Endodermal cell (in vitro differentiated cells): ENCODE measurements at regions not wholly inside any gene's neighbourhood (a gene's known extent, or its start where the extent isn't known, plus 50 kb on each side); places are given as distances from the start of the nearest gene placed in this dataset.

Experiments used
- DNase-seq: peaks from one replicate; pipeline ENCODE4 v3.0.0-alpha.2; 2017
- H3K27ac ChIP-seq: 2 replicates; pipeline ENCODE4 v1.5.1; 2013; ENCODE audit warnings: mild to moderate bottlenecking, low read depth, low read length, moderate library complexity
- H3K27me3 ChIP-seq: 2 replicates; pipeline ENCODE4 v1.6.1; 2013; ENCODE audit warnings: mild to moderate bottlenecking, low read length, moderate library complexity; ENCODE audit not compliant: insufficient read depth, control insufficient read depth, poor library complexity, severe bottlenecking
- H3K36me3 ChIP-seq: 2 replicates; pipeline ENCODE4 v1.7.0; 2013; ENCODE audit warnings: mild to moderate bottlenecking, low read length, moderate library complexity; ENCODE audit not compliant: control insufficient read depth, insufficient read depth
- H3K4me1 ChIP-seq: one replicate; pipeline ENCODE4 v1.7.0; 2013; ENCODE audit warnings: low read length; ENCODE audit not compliant: control insufficient read depth, insufficient read depth
- H3K4me3 ChIP-seq: 2 replicates; pipeline ENCODE4 v1.5.1; 2013; ENCODE audit warnings: mild to moderate bottlenecking, low read length, moderate library complexity
- H3K9ac ChIP-seq: 2 replicates; pipeline ENCODE4 v1.6.1; 2013; ENCODE audit warnings: mild to moderate bottlenecking, low read length, moderate library complexity; ENCODE audit not compliant: poor library complexity, severe bottlenecking; ENCODE audit errors: extremely low read depth
- H3K9me3 ChIP-seq: 2 replicates; pipeline ENCODE4 v1.6.1; 2013; ENCODE audit warnings: mild to moderate bottlenecking, low read length, moderate library complexity; ENCODE audit not compliant: control insufficient read depth
- H3K27ac Mint-ChIP-seq: 2 replicates; pipeline ENCODE4 v1.8.0; 2020; ENCODE audit warnings: mixed read lengths
- H3K27me3 Mint-ChIP-seq: 2 replicates; pipeline ENCODE4 v1.8.0; 2021; ENCODE audit warnings: mild to moderate bottlenecking, mixed read lengths; ENCODE audit not compliant: insufficient read depth
- H3K36me3 Mint-ChIP-seq: 2 replicates; pipeline ENCODE4 v1.8.0; 2020; ENCODE audit warnings: low read depth, mixed read lengths
- H3K4me1 Mint-ChIP-seq: 2 replicates; pipeline ENCODE4 v1.8.0; 2020; ENCODE audit warnings: mixed read lengths
- H3K4me3 Mint-ChIP-seq: 2 replicates; pipeline ENCODE4 v1.8.0; 2020; ENCODE audit warnings: mild to moderate bottlenecking, moderate library complexity, mixed read lengths
- H3K9me3 Mint-ChIP-seq: 2 replicates; pipeline ENCODE4 v1.8.0; 2020; ENCODE audit warnings: mild to moderate bottlenecking, mixed read lengths
- CTCF ChIP-seq: fragments of 200-600 bp; sonication (generic); conservative IDR thresholded peaks from 2 replicates; pipeline ENCODE4 v1.5.0; 2021; ENCODE audit warnings: antibody characterized with exemption, mild to moderate bottlenecking
- WGBS, 2 experiments: methylation state at CpG; one replicate each; pipeline versions ENCODE4 v1.1.5 to v1.1.7; 2013; ENCODE audit warnings: missing lambda C conversion rate in 2 of 2, mixed read lengths in 1 of 2; ENCODE audit not compliant: insufficient coverage in 1 of 2, insufficient read length in 1 of 2; 5-methylcytosine and 5-hydroxymethylcytosine counted together

- Mint-ChIP-seq H3K4me3 (no peak overlapping the region), H3K27ac (no peak overlapping the region), H3K4me1 (peaks cover 24% of the 10 kb centered on the region), H3K9me3 (no peaks in the 10 kb centered on the region), H3K36me3 (no peaks in the 10 kb centered on the region), H3K27me3 (peaks cover 4% of the 10 kb centered on the region)
- H3K27ac ChIP-seq, result no peak overlapping the region
- no peak for DNase-seq
- H3K9me3 ChIP-seq, result no peaks in the 10 kb centered on the region
- WGBS, 2 experiments, result 85% methylated on average over 1 of the region's 1 CpG; no CpG with 5 or more reads in 1 of the 2 experiments
- no peak overlapping the region for H3K4me3 ChIP-seq
- no peak for TF ChIP-seq CTCF
- H3K9ac ChIP-seq, result no peak overlapping the region
- H3K4me1 ChIP-seq, result peaks cover 8% of the 10 kb centered on the region
- H3K27me3 ChIP-seq, result no peaks in the 10 kb centered on the region
- no peaks in the 10 kb centered on the region for H3K36me3 ChIP-seq
These were observed 289.8 kb upstream of the ANKRD55 start for GRCh38 chr5:56522960-56523359.

- no peaks in the 10 kb centered on the region for H3K9me3 Mint-ChIP-seq
These were observed 289.0 kb upstream of the ANKRD55 start for GRCh38 chr5:56522169-56522568.

GRCh38 chr5:56520986-56521730 lies 288.0 kb upstream of the ANKRD55 start:
- no peak for TF ChIP-seq CTCF
- no peak overlapping the region for H3K4me3 ChIP-seq
- Mint-ChIP-seq H3K27ac (no peak overlapping the region), H3K36me3 (no peaks in the 10 kb centered on the region), H3K27me3 (peaks cover 6% of the 10 kb centered on the region), H3K4me1 (peaks cover 20% of the 10 kb centered on the region), H3K9me3 (no peaks in the 10 kb centered on the region), H3K4me3 (no peak overlapping the region)
- H3K36me3 ChIP-seq, result no peaks in the 10 kb centered on the region
- H3K4me1 ChIP-seq, result peaks cover 8% of the 10 kb centered on the region
- DNase-seq, result no peak
- no peaks in the 10 kb centered on the region for H3K27me3 ChIP-seq
- no peak overlapping the region for H3K27ac ChIP-seq
- no peaks in the 10 kb centered on the region for H3K9me3 ChIP-seq
- H3K9ac ChIP-seq, result no peak overlapping the region
- WGBS, 2 experiments, result 95 to 100% methylated on average over 5 to 11 of the region's 11 CpGs

More at GRCh38 chr5:56522169-56522568, 289.0 kb upstream of the ANKRD55 start:
- no peak overlapping the region for H3K27ac Mint-ChIP-seq
- no peaks in the 10 kb centered on the region for H3K36me3 Mint-ChIP-seq
- H3K9ac ChIP-seq, result no peak overlapping the region
- no peak overlapping the region for H3K4me3 Mint-ChIP-seq
- no peak overlapping the region for H3K4me3 ChIP-seq
- peaks cover 24% of the 10 kb centered on the region for H3K4me1 Mint-ChIP-seq
- peaks cover 8% of the 10 kb centered on the region for H3K4me1 ChIP-seq
- no peak for TF ChIP-seq CTCF
- WGBS, 2 experiments, result 73% methylated on average over 5 of the region's 5 CpGs
- no peaks in the 10 kb centered on the region for H3K27me3 ChIP-seq
- DNase-seq, result no peak
- no peak overlapping the region for H3K27ac ChIP-seq
- no peaks in the 10 kb centered on the region for H3K9me3 ChIP-seq
- H3K36me3 ChIP-seq, result no peaks in the 10 kb centered on the region
- H3K27me3 Mint-ChIP-seq, result peaks cover 4% of the 10 kb centered on the region
